Stomach (tissue), 8 donors: ENCODE measurements at regions not wholly inside any gene's neighbourhood (a gene's known extent, or its start where the extent isn't known, plus 50 kb on each side); places are given as distances from the start of the nearest gene placed in this dataset.
A peak's percentile ranks its signal among the peaks of the same experiment; 100 is the strongest.

Experiments used
- DNase-seq, 2 donors: peaks; one replicate each; pipeline versions ENCODE4 v3.0.0 to v3.0.0-alpha.2; 2013 to 2019
- H3K27ac ChIP-seq, 5 donors: fragments of 200-600 bp in 4 of 5; sonication (generic) in 4 of 5; one replicate each; pipeline ENCODE4 v1.5.1; 2013 to 2019; ENCODE audit warnings: mild to moderate bottlenecking in 1 of 5, moderate library complexity in 1 of 5
- H3K27me3 ChIP-seq, 3 donors: fragments of 200-600 bp; sonication (generic); one replicate each; pipeline ENCODE4 v1.5.1; 2017 to 2019; ENCODE audit warnings: mixed run types in 1 of 3
- H3K36me3 ChIP-seq, 4 donors: fragments of 200-600 bp; sonication (generic); 1 replicate in 3 of 4; 2 replicates in 1 of 4; pipeline ENCODE4 v1.5.1; 2016 to 2019
- H3K4me1 ChIP-seq, 4 donors: fragments of 200-600 bp; sonication (generic); one replicate each; pipeline ENCODE4 v1.5.1; 2016 to 2019
- H3K4me3 ChIP-seq, 4 donors: fragments of 200-600 bp; sonication (generic) in 3 of 4; one replicate each; pipeline ENCODE4 v1.5.1; 2016 to 2019; ENCODE audit warnings: mild to moderate bottlenecking in 1 of 4
- H3K9me3 ChIP-seq, 4 donors: fragments of 200-600 bp; sonication (generic); one replicate each; pipeline ENCODE4 v1.5.1; 2016 to 2019
- EP300 ChIP-seq: sonication (generic); formaldehyde crosslinking; IDR thresholded peaks from one replicate; pipeline ENCODE4 v1.6.1; 2017; ENCODE audit warnings: antibody characterized with exemption
- POLR2A ChIP-seq, 4 donors: fragments of 450-650 bp; IDR thresholded peaks; one replicate each; pipeline ENCODE4 v1.6.1; 2016; ENCODE audit warnings: antibody characterized with exemption in 4 of 4, control low read depth in 2 of 4, mild to moderate bottlenecking in 1 of 4, moderate library complexity in 1 of 4
- POLR2AphosphoS5 ChIP-seq, 3 donors: sonication (generic); formaldehyde crosslinking; IDR thresholded peaks; one replicate each; pipeline ENCODE4 v1.6.1; 2016; ENCODE audit warnings: antibody characterized with exemption in 3 of 3
- WGBS, 5 donors: extraction: QIAGEN DNeasy Blood & Tissue Kit in 3 of 5; methylation state at CpG; one replicate each; pipeline versions ENCODE4 v1.1.5 to v1.1.7; 2013 to 2018; 5-methylcytosine and 5-hydroxymethylcytosine counted together
- intact Hi-C: fragments of 100-400 bp; cut with DNase I; formaldehyde crosslinking; loops from one replicate; pipeline ENCODE4 v1.15.1; 2023; ENCODE audit warnings: low total_unique reads
- TF ChIP-seq, protein P1 (sequence below), 7 experiments: fragments of 450-650 bp in 4 of 7; fragments of 200-600 bp in 3 of 7; sonication (generic) in 3 of 7; IDR thresholded peaks; one replicate each; pipeline ENCODE4 v1.5.1; 2016 to 2019; ENCODE audit warnings: antibody characterized with exemption in 7 of 7, control low read depth in 2 of 7, mild to moderate bottlenecking in 1 of 7
- donor health status: healthy with polysubstance abuse.
- donor health status: Bipolar disorder and iron deficiency.
- donor health status: healthy.

DNA sequence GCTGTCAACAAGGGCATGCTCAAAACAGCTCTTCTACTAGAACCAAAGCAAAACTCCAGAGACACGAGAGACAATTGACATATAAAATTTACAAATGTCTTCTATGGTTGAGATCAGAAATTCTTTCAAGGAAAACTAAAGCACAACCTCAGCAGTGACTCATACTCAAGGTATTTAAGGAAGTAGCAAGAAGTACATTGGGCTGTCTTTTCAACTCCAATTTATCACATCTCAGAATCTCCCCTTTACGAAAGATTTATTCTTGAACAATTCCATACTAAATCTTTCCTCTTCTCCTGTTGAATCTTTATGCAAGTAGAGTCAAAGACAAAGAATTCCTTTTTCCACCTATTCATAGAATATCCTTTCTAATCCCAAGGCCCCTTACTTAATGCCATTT lies 324.0 kb downstream of the IRS1 start:
- Histone ChIP-seq H3K27ac (peak overlapping the region in 2 of 5 donors; percentile 79 to 85), H3K36me3 (no peaks in the 10 kb centered on the region), H3K4me1 (peaks cover 0 to 32% (median 21%) of the 10 kb centered on the region in 4 donors), H3K27me3 (no peaks in the 10 kb centered on the region), H3K9me3 (no peaks in the 10 kb centered on the region), H3K4me3 (no peak overlapping the region)
- 55 to 72% (median 65%) methylated on average over 2 of the region's 2 CpGs for WGBS, 5 donors
- intact Hi-C loops = no loop called here
- peak in 1 of 2 donors; percentile 22 for DNase-seq
- no peak for TF ChIP-seq POLR2AphosphoS5 (IDR thresholded peaks at IDR 0.05)
- TF ChIP-seq POLR2A (IDR thresholded peaks at IDR 0.05) = no peak
- TF ChIP-seq EP300 = no peak
- TF ChIP-seq, protein P1, sequence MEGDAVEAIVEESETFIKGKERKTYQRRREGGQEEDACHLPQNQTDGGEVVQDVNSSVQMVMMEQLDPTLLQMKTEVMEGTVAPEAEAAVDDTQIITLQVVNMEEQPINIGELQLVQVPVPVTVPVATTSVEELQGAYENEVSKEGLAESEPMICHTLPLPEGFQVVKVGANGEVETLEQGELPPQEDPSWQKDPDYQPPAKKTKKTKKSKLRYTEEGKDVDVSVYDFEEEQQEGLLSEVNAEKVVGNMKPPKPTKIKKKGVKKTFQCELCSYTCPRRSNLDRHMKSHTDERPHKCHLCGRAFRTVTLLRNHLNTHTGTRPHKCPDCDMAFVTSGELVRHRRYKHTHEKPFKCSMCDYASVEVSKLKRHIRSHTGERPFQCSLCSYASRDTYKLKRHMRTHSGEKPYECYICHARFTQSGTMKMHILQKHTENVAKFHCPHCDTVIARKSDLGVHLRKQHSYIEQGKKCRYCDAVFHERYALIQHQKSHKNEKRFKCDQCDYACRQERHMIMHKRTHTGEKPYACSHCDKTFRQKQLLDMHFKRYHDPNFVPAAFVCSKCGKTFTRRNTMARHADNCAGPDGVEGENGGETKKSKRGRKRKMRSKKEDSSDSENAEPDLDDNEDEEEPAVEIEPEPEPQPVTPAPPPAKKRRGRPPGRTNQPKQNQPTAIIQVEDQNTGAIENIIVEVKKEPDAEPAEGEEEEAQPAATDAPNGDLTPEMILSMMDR (IDR thresholded peaks at IDR 0.05) = no peak

DNA sequence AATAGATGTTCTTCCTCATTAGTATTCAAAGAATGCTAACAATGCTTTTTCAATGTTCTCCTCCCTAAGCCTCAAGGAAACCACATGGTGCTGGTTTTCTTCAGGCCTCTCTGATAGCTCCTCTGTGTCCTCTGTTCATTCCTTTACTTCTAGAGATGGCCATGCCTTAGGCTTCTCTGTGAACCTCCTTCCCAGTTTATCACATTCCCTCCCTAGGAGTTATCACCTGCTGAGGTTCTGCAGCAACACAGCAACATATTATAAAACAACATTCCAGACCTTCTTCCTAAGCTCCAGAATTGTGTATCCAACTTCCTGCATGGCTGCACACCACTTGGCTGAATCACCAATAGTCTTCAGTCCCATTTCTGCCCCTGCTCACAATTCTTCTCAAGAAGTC lies 325.5 kb downstream of the IRS1 start:
- H3K4me1 ChIP-seq = peaks cover 0 to 31% (median 21%) of the 10 kb centered on the region in 4 donors
- no peak overlapping the region for H3K4me3 ChIP-seq
- no peak for DNase-seq
- no peak overlapping the region for H3K27ac ChIP-seq
- intact Hi-C loops = no loop called here
- H3K27me3 ChIP-seq = no peaks in the 10 kb centered on the region
- no peaks in the 10 kb centered on the region for H3K36me3 ChIP-seq
- no peaks in the 10 kb centered on the region for H3K9me3 ChIP-seq
- TF ChIP-seq, protein P1 (IDR thresholded peaks at IDR 0.05) = no peak
- no peak for TF ChIP-seq POLR2A (IDR thresholded peaks at IDR 0.05)
- TF ChIP-seq POLR2AphosphoS5 (IDR thresholded peaks at IDR 0.05) = no peak
- no peak for TF ChIP-seq EP300

DNA sequence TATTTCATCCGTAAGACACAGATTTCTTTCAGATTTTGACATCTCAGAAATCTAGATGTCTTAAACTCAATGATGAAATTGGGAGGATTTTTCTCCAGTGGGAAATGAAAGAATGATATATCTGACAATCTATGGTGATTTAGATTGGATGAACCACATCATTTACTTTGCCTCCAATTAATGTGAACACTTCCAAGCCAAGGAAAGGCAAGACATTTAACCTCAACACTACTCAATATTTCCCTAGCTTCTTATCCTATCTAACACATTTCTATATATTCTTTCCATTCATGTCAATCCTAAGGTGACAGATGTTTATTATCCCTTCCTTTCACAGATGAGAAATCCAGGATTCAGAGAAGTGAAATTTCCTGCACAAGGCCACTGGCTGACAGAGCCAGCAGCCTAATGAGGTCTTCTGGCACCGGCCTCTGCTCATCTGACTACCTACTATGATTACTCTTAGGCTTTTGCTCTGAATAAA lies 327.6 kb downstream of the IRS1 start:
- H3K9me3 ChIP-seq = no peaks in the 10 kb centered on the region
- H3K4me1 ChIP-seq = peaks cover 0 to 10% (median 2%) of the 10 kb centered on the region in 4 donors
- DNase-seq = no peak
- no peaks in the 10 kb centered on the region for H3K27me3 ChIP-seq
- H3K36me3 ChIP-seq = no peaks in the 10 kb centered on the region
- no peak overlapping the region for H3K27ac ChIP-seq
- no peak overlapping the region for H3K4me3 ChIP-seq
- intact Hi-C loops = no loop called here
- TF ChIP-seq POLR2AphosphoS5 (IDR thresholded peaks at IDR 0.05) = no peak
- no peak for TF ChIP-seq POLR2A (IDR thresholded peaks at IDR 0.05)
- TF ChIP-seq, protein P1 (IDR thresholded peaks at IDR 0.05) = no peak
- no peak for TF ChIP-seq EP300
- 48 to 52% (median 48%) methylated on average over 2 of the region's 2 CpGs for WGBS, 5 donors

DNA sequence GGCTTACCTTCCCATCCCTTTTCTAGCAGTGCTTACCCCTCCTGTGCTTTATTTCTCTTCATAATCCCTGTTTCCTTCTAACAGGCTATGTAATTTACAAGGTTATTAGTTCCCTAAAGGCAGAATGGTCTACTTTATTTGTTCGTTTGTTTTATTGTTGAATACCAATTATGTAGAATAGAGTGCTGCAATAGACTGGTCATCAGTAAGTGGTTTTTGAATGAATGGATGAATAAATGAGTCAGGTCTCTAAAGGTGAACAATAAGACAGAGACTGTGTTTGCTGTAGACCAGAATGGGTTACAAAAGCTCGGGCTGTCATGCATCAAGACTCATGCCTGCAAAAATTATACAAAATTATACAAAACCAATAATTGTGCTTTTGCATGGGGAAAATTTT lies 332.0 kb downstream of the IRS1 start:
- TF ChIP-seq POLR2AphosphoS5 (IDR thresholded peaks at IDR 0.05) (no peak), POLR2A (IDR thresholded peaks at IDR 0.05) (no peak), EP300 (no peak)
- TF ChIP-seq, protein P1 (IDR thresholded peaks at IDR 0.05) = no peak
- WGBS, 5 donors = 83 to 92% (median 89%) methylated on average over 2 of the region's 2 CpGs
- no peaks in the 10 kb centered on the region for H3K27me3 ChIP-seq
- no peaks in the 10 kb centered on the region for H3K9me3 ChIP-seq
- H3K36me3 ChIP-seq = no peaks in the 10 kb centered on the region
- no peak for DNase-seq
- H3K27ac ChIP-seq = no peak overlapping the region
- no peaks in the 10 kb centered on the region for H3K4me1 ChIP-seq
- intact Hi-C loops = no loop called here
- H3K4me3 ChIP-seq = no peak overlapping the region
